Adrenal gland (tissue), 9 donors: ENCODE measurements at regions not wholly inside any gene's neighbourhood (a gene's known extent, or its start where the extent isn't known, plus 50 kb on each side); places are given as distances from the start of the nearest gene placed in this dataset.

ENCODE experiments used
- DNase-seq, 7 donors: peaks; one replicate each; pipeline ENCODE4 v3.0.0-alpha.2; 2019 to 2020
- H3K27ac ChIP-seq, 5 donors: fragments of 200-600 bp; sonication (generic) in 4 of 5; 1 replicate in 3 of 5; 2 replicates in 2 of 5; pipeline versions ENCODE4 v1.5.1 to v1.8.0; 2016 to 2020; ENCODE audit warnings: mild to moderate bottlenecking in 1 of 5
- H3K27me3 ChIP-seq: fragments of 200-600 bp; 2 replicates; pipeline ENCODE4 v1.8.0; 2021
- H3K36me3 ChIP-seq, 2 donors: fragments of 200-600 bp; replicated peaks in 1 of 2; 1 replicate in 1 of 2; 2 replicates in 1 of 2; pipeline versions ENCODE4 v1.5.1 to v1.8.0; 2018 to 2022
- H3K4me1 ChIP-seq, 2 donors: fragments of 200-600 bp; replicated peaks in 1 of 2; 1 replicate in 1 of 2; 2 replicates in 1 of 2; pipeline versions ENCODE4 v1.5.1 to v1.8.0; 2018 to 2021
- H3K4me3 ChIP-seq, 4 donors: fragments of 200-600 bp; sonication (generic) in 3 of 4; one replicate each; pipeline ENCODE4 v1.5.1; 2016 to 2018
- H3K9me3 ChIP-seq, 3 donors: fragments of 200-600 bp; sonication (generic) in 1 of 3; replicated peaks in 1 of 3; 1 replicate in 2 of 3; 2 replicates in 1 of 3; pipeline versions ENCODE4 v1.5.1 to v1.8.0; 2016 to 2021
- POLR2A ChIP-seq, 2 donors: fragments of 450-650 bp; IDR thresholded peaks; one replicate each; pipeline ENCODE4 v1.6.1; 2017; ENCODE audit warnings: antibody characterized with exemption in 2 of 2, mild to moderate bottlenecking in 2 of 2, moderate library complexity in 1 of 2
- WGBS, 4 donors: extraction: QIAGEN DNeasy Blood & Tissue Kit in 2 of 4; methylation state at CpG; one replicate each; pipeline versions ENCODE4 v1.1.5 to v1.1.7; 2013 to 2017; 5-methylcytosine and 5-hydroxymethylcytosine counted together
- intact Hi-C, 2 donors: fragments of 100-400 bp; cut with DNase I; formaldehyde crosslinking; loops; one replicate each; pipeline versions ENCODE4 v1.14.1 to v1.15.0; 2022 to 2023
- TF ChIP-seq, protein P1 (sequence below), 6 experiments: fragments of 450-650 bp in 4 of 6; fragments of 200-600 bp in 2 of 6; sonication (generic) in 1 of 6; IDR thresholded peaks; 1 replicate in 5 of 6; 2 replicates in 1 of 6; pipeline versions ENCODE4 v1.5.1 to v1.8.0; 2016 to 2021; ENCODE audit warnings: antibody characterized with exemption in 6 of 6, mild to moderate bottlenecking in 2 of 6, moderate library complexity in 1 of 6
- donor health status: healthy with polysubstance abuse.
- donor health status: Bipolar disorder and iron deficiency.
- donor health status: DM: yes; HTN: yes; CAD: no.
- donor health status: DM: no; HTN: no; CAD: no.
- donor health status: DM: no; HTN: no; CAD: no.

DNA sequence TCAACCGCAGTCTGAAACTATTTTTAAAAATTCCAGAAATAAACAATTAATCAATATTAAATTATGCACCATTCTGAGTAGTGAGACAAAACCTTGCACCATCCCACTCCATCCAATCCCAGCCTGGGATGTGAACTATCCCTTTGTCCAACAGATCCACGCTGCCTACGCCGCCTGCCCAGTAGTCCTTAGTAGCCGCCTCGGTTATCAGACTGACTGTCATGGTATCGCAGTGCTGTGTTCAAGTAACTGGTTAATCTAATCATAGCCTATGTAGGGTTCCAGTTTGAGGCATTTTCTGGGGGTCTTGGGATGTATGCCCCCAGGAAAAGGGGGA is 437.7 kb downstream of the HS3ST3B1 start:
- Histone ChIP-seq H3K9me3 (no peaks in the 10 kb centered on the region), H3K4me1 (peaks cover 12 to 15% of the 10 kb centered on the region in 2 donors), H3K27ac (peak overlapping the region in 4 of 5 donors; percentile 55 to 86 (median 71)), H3K36me3 (no peaks in the 10 kb centered on the region), H3K27me3 (no peaks in the 10 kb centered on the region), H3K4me3 (no peak overlapping the region)
- DNase-seq, result peak in 6 of 7 donors; percentile 18 to 57 (median 32)
- 79 to 90% (median 85%) methylated on average over 6 to 7 of the region's 7 CpGs for WGBS, 4 donors
- TF ChIP-seq, protein P1, sequence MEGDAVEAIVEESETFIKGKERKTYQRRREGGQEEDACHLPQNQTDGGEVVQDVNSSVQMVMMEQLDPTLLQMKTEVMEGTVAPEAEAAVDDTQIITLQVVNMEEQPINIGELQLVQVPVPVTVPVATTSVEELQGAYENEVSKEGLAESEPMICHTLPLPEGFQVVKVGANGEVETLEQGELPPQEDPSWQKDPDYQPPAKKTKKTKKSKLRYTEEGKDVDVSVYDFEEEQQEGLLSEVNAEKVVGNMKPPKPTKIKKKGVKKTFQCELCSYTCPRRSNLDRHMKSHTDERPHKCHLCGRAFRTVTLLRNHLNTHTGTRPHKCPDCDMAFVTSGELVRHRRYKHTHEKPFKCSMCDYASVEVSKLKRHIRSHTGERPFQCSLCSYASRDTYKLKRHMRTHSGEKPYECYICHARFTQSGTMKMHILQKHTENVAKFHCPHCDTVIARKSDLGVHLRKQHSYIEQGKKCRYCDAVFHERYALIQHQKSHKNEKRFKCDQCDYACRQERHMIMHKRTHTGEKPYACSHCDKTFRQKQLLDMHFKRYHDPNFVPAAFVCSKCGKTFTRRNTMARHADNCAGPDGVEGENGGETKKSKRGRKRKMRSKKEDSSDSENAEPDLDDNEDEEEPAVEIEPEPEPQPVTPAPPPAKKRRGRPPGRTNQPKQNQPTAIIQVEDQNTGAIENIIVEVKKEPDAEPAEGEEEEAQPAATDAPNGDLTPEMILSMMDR (IDR thresholded peaks at IDR 0.05), result no peak
- TF ChIP-seq POLR2A (IDR thresholded peaks at IDR 0.05), result no peak
- intact Hi-C loops, result no loop called here

DNA sequence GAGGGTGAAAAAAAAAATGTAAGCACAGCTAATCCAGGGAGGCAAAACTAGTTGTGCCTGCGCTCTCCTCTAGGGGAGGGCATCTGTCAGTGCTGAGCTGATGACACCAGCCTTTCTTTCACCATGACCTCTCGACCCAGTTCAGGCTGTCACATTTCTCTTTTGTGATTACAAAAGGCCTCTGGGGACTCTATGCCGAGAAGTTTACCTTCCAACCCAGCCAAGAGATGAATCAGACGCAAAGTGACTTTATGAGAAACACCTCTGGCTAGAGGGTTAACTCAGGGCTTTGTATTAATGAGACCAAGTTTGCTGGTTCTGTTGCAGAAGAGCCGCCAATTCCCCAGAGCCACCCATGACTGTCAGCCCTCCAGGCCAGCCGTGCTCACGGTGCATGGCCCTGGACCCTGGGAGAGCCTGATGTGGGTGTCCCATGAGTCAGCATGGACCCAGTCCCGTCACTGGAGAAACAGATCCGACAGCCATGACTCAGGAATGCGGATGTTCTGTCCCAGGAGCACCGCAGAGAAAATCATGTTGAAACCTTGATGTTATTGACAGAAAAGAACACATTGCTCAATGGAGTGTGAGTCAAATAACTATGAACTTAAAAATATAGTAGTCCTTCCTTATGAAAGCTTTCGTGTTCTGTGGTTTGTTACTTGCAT is 437.2 kb downstream of the HS3ST3B1 start:
- intact Hi-C loops, result no loop called here
- H3K27me3 ChIP-seq, result no peaks in the 10 kb centered on the region
- no peak overlapping the region for H3K4me3 ChIP-seq
- TF ChIP-seq POLR2A (IDR thresholded peaks at IDR 0.05), result no peak
- TF ChIP-seq, protein P1 (IDR thresholded peaks at IDR 0.05), result peak; percentile 27 to 71 (median 56)
- H3K36me3 ChIP-seq, result no peaks in the 10 kb centered on the region
- 19 to 35% (median 30%) methylated on average over 12 of the region's 12 CpGs for WGBS, 4 donors
- H3K4me1 ChIP-seq, result peaks cover 12 to 15% of the 10 kb centered on the region in 2 donors
- H3K27ac ChIP-seq, result peak overlapping the region; percentile 10 to 86 (median 67)
- DNase-seq, result peak; percentile 78 to 97 (median 95)
- H3K9me3 ChIP-seq, result no peaks in the 10 kb centered on the region

DNA sequence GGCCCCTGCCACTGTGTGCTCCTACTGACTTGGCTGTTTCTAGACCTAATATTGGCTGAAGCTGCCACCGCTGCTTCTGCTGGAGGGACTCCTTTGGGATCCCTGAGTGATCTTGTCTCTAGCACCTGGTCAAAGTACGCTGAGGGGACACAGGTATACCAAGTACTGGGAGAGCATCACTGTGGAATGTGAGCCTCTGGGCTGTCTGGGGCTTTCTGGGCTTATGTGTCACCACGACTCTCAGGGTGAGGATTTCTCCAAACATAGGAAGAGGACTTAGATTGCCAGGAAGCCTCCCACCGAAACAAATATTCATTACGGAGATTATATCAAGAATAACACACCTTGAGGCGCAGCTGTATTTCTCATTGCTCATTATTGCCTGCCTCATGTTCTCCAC is 435.8 kb downstream of the HS3ST3B1 start:
- no peak overlapping the region for H3K4me3 ChIP-seq
- intact Hi-C loops, result no loop called here
- WGBS, 4 donors, result 72 to 77% (median 74%) methylated on average over 4 to 6 of the region's 6 CpGs
- H3K36me3 ChIP-seq, result no peaks in the 10 kb centered on the region
- H3K4me1 ChIP-seq, result peaks cover 12 to 15% of the 10 kb centered on the region in 2 donors
- H3K9me3 ChIP-seq, result no peaks in the 10 kb centered on the region
- TF ChIP-seq, protein P1 (IDR thresholded peaks at IDR 0.05), result no peak
- no peak for TF ChIP-seq POLR2A (IDR thresholded peaks at IDR 0.05)
- H3K27ac ChIP-seq, result no peak overlapping the region
- no peak for DNase-seq
- no peaks in the 10 kb centered on the region for H3K27me3 ChIP-seq

DNA sequence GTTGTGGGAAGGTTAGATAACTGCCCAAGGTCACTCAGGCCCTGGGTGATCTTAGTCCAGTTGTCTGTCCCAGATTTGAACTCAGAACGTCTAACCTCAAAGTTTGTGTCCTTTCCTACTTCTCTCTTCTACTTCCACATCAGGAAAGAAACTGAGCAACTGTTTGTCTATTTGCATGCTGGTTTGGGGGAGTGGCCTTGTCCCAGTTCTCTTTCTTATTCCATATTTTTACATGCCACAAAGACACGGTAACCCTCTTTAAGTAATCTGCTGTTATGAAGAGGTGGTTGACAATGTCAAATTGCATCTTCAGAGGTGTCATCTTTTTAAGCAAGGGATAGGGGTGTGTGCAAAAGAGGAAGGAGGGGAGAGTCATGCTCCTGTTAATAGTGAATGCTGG is 432.5 kb downstream of the HS3ST3B1 start:
- TF ChIP-seq, protein P1 (IDR thresholded peaks at IDR 0.05), result no peak
- 56 to 71% (median 59%) methylated on average over 2 of the region's 2 CpGs for WGBS, 4 donors
- intact Hi-C loops, result no loop called here
- H3K36me3 ChIP-seq, result no peaks in the 10 kb centered on the region
- no peak overlapping the region for H3K4me3 ChIP-seq
- H3K9me3 ChIP-seq, result no peaks in the 10 kb centered on the region
- no peaks in the 10 kb centered on the region for H3K27me3 ChIP-seq
- no peak overlapping the region for H3K27ac ChIP-seq
- DNase-seq, result no peak
- H3K4me1 ChIP-seq, result peaks cover 8 to 10% of the 10 kb centered on the region in 2 donors
